GM18858 (cell line): ENCODE measurements at regions not wholly inside any gene's neighbourhood (a gene's known extent, or its start where the extent isn't known, plus 50 kb on each side); places are given as distances from the start of the nearest gene placed in this dataset.

Experiments
- ATAC-seq: cut with Tn5 transposase; IDR thresholded peaks from one replicate; pipeline ENCODE4 v1.9.1; 2021; ENCODE audit not compliant: unreplicated experiment

DNA sequence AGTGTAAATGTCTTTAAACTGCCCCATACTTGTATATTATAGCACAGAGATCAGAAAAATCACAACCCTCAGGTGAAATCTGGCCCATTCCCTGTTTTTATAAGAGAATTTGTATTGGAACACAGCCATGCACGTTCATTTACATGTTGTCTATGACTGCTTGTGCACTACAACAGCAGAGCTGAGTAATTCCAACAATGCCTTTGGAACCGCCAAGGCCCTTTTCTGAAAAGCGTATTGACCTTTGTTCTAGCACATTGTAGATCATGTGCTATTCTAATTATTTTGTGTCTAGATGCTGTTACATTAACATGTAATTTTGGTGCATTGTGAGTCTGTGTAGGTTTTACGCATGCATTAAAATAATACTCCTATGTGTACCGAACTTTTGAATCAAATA lies 339.6 kb downstream of the CHRM3 start:
- ATAC-seq, result no peak

DNA sequence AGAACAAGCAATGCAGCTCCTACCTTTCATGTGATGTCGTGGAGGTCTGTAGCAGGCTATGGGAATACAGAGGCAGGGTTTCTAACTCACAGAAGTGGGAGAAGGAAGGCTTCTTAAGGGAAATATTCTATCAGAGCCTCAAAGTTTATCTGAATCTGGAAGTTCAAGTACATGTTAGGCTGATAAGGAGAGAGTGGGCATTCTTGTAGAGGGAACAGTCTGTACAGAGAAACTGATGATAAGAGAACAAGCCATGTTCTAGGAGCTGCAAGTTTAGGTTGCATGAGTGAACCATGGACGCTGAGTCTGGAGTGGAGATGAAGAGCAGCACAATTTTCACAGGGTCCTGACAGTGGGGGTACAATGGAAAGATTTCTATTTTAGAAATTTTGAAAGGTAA lies 344.0 kb downstream of the CHRM3 start:
- no peak for ATAC-seq

DNA sequence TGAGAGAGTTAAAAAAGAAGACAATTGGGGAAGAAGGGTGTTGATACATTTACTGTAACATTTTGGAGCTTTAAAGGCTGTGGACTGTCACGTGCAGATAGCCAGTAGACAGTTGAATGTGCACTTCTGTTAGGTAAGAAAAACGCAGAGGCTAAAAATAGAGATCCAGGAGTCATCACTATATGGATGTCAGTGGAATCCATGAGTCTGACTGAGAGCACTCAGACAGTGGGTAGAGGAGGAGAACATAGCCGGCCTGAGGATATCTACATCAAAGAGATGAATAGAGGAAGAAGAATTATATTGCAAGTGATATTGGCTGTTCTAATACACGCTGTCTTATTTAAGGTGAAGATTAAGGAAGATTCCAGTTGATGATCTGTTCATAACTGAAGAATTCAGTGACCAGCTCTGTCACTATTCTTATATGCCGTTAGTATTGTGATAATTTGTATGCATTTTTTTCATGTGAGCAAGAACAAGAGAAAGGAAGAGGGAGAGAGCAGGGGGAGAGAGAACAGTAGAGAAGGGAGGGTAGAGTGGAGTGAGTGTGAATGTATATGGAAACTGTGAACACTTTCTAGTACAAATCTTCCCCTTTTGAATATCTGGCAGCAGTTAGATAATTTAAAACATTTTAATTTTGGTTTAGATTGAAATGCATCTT lies 344.8 kb downstream of the CHRM3 start:
- ATAC-seq, result no peak

DNA sequence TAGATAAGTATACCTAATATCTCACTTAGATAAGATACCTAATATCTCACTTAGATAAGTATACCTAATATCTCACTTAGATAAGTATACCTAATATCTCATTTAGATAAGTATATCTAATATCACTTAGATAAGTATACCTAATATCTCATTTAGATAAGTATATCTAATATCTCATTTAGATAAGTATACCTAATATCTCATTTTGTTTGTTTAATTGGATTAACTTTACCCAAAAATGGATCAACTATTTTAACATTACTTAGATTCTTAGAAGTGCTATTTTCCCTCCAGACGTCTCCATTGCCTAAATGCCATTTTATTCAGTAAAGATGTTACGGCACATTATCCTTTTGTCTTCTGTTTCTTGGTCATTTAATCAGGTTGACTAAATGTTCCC lies 346.4 kb downstream of the CHRM3 start:
- ATAC-seq, result no peak

- ATAC-seq, result no peak
Observed at GRCh38 chr1:239733995-239734394, 347.6 kb downstream of the CHRM3 start.

- no peak for ATAC-seq
Observed at GRCh38 chr1:239735111-239735510, 348.7 kb downstream of the CHRM3 start.

GRCh38 chr1:239736479-239736878 lies 350.1 kb downstream of the CHRM3 start:
- ATAC-seq, result no peak

DNA sequence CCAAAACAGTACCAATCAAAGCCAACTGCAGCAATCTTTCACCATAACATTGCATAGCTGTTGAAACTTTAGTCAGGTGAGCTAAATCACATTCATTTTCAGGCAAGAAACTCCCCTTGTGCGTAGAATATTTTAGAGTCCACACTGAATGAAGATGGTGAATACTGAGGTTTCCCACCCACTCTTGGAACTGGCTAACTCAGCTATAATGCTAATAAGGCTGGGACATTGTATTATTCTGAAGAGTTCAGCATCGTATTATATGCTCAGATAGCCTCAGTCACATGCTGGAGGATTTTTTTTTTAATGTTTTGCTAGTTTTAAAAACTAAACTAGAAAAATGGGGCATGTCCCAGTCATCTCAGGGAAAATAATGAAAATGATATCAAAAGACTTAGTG lies 352.3 kb upstream of the FMN2 start:
- ATAC-seq, result no peak

- no peak for ATAC-seq
Observed at GRCh38 chr1:239739919-239740318, 351.8 kb upstream of the FMN2 start.

DNA sequence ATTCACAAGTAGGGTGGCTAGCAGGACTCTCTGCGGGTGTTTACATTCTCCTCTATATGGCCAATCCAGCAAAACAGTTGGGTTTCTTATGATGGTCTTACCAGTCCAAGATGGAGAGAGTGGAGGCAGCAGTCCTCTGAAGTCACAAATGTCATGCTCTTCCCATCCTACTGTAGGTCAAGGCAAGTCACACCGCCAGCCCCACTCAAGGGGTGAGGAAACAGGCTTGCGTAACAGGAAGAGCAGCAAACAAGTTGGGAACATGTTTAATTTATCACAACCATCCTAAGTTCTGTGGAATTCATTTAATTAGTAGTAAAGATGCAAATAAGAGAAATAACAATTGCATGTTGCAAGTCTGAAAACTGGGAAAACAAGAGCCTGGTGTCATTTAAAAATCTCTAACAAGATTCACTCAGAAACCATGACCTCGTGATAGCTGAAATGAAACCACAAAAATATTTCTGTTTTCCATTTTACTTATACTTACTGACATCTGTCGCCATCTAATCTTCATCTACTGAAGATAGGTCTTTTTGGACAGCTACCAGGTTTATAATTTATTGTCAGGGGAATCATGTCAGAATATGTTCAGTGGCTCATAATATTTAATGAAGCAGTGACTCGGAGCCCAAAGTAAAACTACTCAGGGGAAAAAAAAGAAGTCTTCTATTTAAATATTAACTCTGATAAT lies 349.1 kb upstream of the FMN2 start:
- ATAC-seq, result no peak

GRCh38 chr1:239744851-239745250 lies 346.8 kb upstream of the FMN2 start:
- no peak for ATAC-seq

- ATAC-seq, result no peak
Observed at GRCh38 chr1:239755107-239755912, 336.4 kb upstream of the FMN2 start.

DNA sequence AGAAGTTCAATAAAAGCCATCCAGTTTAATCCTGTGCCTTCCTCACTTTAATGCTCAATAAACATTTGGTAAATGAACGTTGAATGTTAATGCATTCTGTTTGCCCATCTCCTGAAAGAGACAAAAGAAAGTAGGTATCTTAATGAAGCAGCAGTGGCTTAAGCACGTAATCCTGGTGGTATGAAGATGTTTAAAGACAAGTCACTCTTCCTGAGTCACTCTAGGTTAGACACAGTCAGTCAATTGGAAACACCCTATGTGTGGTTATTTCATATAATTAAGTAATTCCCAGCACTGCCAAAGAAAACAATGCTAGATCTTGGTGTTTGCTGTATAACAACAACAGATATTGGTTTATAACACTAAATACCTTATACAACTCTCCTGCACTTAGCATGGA lies 334.0 kb upstream of the FMN2 start:
- ATAC-seq, result no peak

DNA sequence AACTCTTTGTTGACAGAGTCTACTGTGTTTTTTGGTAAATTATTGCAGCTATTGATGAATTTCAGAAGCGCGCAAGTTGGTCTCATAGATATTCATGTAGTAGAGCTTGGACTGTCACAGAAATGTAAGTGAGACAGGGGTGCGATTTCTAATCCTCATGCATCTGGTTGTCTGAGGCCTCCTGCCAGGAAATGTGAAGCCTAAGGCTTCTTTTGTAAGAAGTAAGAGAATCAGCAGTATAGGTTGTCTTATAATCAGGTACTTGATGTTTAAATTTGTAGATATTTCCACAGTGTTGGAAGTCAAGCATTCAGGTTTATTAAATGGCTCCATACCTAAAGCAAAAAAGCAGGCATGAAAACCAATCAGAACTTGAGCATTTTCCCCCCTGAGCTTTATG lies 332.9 kb upstream of the FMN2 start:
- ATAC-seq, result no peak

DNA sequence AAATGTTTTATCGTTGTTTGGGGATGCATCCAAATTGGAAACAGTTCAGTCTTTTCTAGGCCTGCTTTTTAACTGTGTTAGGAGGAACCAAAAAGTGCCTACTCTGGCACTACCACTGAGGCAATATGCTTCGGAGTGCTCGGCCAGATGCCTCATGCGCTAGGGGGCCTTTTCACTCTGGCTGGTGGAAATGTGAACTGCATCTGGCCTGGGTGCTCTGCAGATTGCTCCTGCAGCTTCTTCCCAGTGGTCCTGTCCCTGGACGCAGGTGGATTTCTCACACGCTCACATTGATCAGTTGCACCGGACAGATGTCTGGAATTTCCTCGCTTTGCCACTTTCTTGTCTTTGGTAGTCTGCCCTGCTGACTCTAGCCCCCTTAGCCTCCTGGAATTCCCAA lies 330.2 kb upstream of the FMN2 start:
- no peak for ATAC-seq

- no peak for ATAC-seq
Observed at GRCh38 chr1:239763850-239764249, 327.8 kb upstream of the FMN2 start.

DNA sequence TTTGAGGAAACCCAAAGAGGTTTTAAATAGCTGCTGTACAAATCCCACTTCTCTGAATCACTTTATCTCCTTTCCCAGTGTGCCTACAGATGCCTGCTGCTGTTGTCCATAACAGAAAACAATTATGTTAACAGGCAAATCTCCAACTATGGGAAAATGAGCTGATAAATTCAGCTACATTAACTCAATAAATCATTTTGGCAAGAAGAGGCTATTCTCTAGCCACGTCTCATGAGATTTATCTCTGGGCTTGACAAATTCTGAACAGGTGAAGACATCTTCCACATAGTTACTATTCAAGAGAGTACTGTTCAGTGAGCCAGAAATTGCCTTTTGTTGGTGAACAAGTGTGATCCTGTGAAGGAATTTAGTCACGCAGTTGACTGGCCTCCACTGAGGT lies 327.1 kb upstream of the FMN2 start:
- ATAC-seq, result no peak

- no peak for ATAC-seq
Observed at GRCh38 chr1:239765163-239765562, 326.5 kb upstream of the FMN2 start.

DNA sequence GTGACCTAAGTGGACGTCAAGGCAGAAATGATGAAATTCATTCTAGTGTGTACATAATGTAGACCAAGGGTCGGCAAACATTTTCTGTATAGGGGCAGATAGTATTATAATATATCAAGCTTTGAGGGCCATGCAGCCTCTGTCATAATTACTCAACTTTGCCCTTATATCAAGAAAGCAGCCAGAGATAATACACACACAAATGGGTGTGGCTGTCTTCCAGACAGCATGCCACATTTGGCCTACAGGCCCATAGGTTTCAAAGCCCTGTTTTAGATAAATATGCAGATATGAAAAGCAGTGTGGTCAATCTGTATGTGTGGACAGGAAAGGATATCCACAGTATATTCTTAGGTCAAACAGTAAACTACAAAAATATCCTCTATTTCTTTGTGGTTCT lies 320.1 kb upstream of the FMN2 start:
- ATAC-seq, result no peak

- no peak for ATAC-seq
Observed at GRCh38 chr1:239772446-239772845, 319.2 kb upstream of the FMN2 start.

DNA sequence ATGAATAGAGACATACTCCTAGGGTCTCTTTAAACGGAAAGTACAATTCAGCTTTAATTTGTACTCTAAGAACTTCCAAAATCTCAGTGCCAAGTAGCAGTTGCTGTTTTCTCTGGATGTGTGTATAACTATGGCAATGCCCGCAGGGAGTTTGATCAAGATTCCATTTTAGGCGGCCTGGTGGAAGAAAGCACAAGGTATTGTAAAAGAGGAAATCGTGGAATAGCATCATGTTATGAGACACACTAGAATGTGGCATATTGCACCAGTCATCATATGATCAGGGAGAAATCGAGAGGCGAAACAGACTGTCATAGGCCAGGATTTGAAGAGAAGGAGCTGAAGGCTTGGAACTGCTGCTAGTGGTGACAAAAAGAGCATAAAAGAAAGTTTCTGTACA lies 316.2 kb upstream of the FMN2 start:
- no peak for ATAC-seq

DNA sequence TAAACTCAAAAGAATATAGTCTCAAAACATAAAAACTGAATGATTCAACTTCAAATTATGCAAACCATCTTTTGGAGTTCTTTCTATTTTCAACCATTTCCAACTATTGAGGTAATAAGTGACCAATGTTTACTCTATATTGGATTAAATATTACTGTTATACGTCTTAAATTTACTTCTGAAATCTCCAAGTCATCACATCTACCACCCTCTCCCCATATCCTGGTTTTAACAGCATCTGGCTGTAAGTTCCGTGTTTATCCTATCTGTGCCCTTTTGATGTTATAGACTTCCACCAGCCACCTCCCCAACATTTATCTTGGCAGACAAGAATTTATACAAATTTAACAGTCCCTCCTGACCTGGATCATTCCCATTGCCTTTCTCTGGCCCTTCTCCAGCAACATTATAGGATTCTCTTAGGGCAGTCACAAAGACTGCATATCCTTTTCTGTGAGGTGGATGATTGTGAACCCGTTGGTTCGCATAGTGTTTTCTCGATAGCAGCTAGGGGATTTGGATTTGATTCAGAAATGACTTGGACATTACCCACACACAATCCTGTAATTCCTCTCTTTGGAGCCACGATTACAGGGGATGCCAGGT lies 313.4 kb upstream of the FMN2 start:
- ATAC-seq, result no peak
